GM21381 (cell line): ENCODE measurements at regions not wholly inside any gene's neighbourhood (a gene's known extent, or its start where the extent isn't known, plus 50 kb on each side); places are given as distances from the start of the nearest gene placed in this dataset.
"Not testable (repeated sequence)": the region's sequence is repeated elsewhere in the genome, so short reads cannot be mapped to it uniquely, and the experiment has no call there.

ENCODE experiments used
- ATAC-seq: cut with Tn5 transposase; IDR thresholded peaks from one replicate; pipeline ENCODE4 v1.9.1; 2021; ENCODE audit warnings: mild to moderate bottlenecking, moderate library complexity; ENCODE audit not compliant: unreplicated experiment

DNA sequence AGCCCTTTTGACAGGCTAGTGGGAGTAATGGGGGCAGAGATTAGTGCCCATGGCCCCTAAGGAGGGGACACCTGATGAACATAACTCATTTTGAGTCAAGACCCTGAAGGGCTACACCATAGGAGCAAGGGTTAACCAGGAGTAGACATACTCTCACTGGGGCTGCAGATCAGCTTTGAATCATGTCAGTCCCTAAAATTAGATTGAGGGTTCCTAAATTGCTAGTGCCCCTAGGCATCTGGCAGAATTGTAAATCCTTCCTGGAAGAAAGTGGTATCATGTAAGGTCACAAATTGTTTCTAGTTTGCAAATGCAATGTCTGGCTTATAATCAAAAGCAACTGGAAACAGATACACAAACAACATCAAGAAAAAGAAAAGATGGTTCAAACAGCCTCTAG, 52.1 kb upstream of the LRRC37A2 start:
- ATAC-seq, result not testable (repeated sequence)

DNA sequence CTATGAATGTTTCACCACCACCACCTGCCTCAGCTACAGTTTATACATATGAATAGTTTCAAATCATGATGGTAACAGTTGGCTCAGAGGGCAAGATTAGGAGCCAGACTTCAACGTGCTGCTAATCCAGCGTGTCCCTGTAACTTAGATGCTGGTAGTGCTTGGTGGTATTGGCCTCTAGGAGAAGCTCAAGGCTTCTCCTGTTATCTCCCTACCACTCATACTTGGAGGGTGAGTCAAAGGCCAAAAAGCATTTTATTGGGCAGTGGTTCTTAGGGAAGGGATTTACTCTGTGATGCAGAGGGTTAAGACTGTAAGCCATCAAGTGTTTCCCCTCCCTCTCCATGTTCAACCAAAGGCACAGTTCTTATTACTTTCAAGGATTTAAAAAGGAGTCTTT, 57.2 kb upstream of the LRRC37A2 start:
- not testable (repeated sequence) for ATAC-seq

- ATAC-seq, result not testable (repeated sequence)
These were observed 57.7 kb upstream of the LRRC37A2 start for GRCh38 chr17:46454572-46454971.

GRCh38 chr17:46453077-46453476, 59.2 kb upstream of the LRRC37A2 start:
- not testable (repeated sequence) for ATAC-seq

DNA sequence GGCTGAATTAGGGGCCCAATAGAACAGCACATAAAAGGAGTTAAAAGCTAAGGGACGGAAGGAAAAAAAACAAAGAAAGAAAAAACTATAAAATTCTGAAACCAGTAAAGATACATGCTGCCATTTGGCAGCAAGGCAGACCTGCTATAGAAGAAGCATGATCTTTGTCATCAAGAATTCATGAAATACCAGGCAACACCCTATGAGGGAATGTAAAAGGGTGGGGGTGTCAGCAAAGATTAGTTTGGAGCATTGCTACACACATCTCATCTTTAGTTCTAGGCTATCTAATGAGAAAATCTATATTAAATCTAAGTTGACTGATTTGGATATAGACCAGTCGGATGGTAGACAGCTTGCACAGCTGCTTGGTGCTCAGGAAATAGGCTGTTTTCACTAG, 66.4 kb upstream of the LRRC37A2 start:
- ATAC-seq, result not testable (repeated sequence)

DNA sequence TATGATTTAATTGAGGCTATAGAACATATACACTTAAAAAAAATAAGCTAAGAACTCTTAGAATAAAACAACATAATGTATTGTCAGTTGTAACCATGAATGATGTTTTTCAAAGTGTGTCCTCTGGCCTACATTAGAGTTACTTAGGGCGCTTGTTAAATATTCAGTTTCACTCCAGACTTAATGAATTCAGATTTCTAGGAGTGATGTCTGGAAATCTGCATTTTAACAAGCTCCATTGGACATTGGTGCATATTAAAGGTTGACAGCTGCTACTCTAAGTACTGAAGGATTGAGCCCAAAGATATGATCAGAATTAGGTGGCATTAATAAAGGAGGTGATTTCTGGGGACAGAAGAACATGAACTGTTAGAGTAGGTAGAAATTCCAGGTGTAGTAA, 66.9 kb upstream of the LRRC37A2 start:
- not testable (repeated sequence) for ATAC-seq

DNA sequence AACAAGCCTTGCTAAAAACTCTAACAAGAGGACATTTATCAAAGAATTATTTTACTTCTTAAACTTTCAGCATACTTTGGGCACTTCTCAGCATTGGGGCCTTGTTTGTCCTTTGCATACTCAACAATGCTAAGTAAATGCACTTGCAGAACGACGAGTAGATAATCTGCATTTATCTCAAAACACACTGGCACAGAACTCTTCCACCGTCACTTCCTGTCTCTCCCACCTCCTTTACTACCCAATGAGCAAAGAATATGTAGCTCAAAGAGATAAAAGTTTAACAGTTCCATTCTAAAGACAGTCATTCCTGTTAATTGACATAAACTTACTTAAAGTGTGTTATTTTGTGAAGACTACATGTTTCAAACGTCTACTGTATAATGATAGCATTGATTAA, 70.1 kb upstream of the LRRC37A2 start:
- not testable (repeated sequence) for ATAC-seq

DNA sequence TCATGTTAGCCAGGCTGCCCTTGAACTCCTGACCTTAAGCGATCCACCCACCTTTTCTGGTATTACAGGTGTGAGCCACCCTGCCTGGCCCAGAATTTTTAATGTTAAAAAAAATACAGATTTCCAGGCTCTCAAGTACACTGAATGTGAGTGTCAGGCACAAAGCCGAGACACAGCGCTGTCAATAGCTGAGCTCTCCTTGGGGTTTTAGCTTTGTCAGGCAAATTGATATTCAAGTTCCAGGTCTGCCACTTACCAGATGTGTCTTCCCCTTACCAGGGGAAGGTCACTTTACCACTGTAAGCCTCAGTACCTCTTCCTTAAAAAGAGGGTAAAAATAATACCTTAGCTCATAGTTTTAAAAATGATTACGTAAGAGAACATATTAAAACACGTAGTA, 71.6 kb upstream of the LRRC37A2 start:
- ATAC-seq, result not testable (repeated sequence)

- ATAC-seq, result not testable (repeated sequence)
These were observed 73.0 kb upstream of the ARL17B start for GRCh38 chr17:46434450-46435062.

DNA sequence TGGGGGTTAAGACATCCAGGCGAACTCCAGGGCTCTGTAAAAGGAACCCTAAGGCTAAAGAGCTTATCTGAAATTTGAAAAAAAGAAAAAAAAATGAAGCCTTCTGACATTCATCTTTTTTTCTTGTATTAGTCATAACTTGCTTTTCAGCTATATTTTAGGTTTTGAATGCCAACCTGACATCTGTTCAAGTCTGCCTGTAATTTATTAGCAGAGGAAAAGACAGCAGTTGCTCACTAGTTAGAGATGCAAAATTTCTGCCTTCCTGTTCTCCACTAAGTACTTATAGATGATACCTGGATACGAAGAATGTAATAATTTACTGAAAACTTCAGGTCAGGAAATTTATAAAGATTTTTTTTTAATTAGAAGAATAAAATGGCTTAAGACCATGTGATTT, 68.7 kb upstream of the ARL17B start:
- ATAC-seq, result not testable (repeated sequence)

DNA sequence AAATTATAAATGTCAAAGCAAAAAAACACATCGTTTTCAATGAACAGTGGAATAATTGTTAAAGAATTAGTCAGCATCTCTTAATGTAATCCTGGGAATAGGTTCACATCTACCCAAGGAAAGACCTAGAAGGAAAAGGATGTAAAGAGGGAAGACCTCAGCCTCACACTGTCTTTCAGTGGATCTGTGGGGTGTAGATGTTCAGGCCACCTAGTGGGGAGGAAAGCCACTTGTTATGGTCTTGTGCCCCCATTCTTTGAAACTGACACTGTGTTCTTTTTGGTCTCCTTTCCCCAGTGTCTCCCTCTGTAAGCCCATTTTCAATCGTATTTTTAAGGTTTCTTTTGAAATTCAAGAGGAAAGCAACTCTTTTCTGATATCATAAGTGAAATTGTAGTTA, 68.1 kb upstream of the ARL17B start:
- not testable (repeated sequence) for ATAC-seq

- ATAC-seq, result not testable (repeated sequence)
These were observed 62.8 kb upstream of the ARL17B start for GRCh38 chr17:46424187-46424884.

DNA sequence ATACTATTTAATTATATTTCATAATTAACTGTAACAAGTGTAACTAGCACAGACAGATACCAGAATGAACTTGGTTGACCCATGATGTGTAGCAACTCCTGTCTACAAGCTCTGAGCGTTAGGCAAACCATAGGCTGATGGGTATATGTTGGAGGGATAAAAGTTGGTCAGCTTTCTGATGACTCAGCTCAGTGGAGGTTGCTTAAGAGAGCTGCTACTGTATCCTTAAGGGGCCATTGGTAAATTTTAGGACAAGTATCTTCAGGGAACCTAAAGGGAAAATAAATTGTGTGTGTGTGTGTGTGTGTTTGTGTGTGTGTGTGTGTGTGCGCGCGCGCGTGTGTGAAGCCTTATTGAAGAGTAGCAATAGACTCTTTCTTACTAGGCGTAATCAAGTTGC, 56.3 kb upstream of the ARL17B start:
- ATAC-seq, result not testable (repeated sequence)

DNA sequence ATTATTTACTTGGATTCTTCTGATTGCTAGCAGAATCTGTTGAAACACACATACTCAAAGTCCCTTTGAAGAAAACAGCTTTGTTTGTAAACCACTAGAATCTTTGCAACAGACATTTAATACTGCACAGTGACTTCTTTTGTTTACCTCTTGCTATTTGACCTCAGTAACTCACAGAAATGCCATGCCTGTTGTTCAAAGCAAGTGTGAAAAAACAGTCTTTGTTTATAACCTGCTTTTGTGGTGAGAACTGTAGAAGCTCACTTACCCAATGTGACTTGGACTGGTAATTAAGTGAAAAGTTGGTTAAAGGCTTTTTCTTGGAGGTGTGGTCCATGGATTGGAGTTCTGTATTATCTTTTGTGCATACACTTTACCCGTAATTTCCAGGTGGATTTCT, 55.7 kb upstream of the ARL17B start:
- ATAC-seq, result not testable (repeated sequence)

GRCh38 chr17:46414559-46414958, 53.0 kb upstream of the ARL17B start:
- ATAC-seq, result not testable (repeated sequence)

DNA sequence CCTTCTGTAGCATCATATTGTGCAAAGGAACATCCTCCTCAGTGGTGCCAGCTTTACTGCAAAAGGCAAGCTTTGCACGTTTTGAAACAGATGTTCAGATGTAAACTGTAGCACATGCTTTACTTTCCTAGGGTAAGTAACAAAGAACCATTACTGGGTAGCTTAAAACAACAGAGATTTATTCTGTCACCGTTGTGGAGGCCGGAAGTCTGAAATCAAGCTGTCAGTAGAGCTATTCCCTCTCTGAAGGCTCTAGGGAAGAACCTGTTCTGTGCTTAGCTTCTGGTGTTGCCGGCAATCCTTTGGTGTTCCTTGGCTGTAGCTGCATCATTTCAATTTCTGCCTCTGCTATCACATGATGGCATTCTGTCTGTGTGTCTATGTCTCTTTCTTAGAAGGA, 50.6 kb upstream of the ARL17B start:
- not testable (repeated sequence) for ATAC-seq

GRCh38 chr17:46411172-46411852, 49.7 kb upstream of the ARL17B start:
- peak; percentile 77 for ATAC-seq
